ENCODE measurements at regions not wholly inside any gene's neighbourhood (a gene's known extent, or its start where the extent isn't known, plus 50 kb on each side); places are given as distances from the start of the nearest gene placed in this dataset.
"Not testable (repeated sequence)": the region's sequence is repeated elsewhere in the genome, so short reads cannot be mapped to it uniquely, and the experiment has no call there.

- no peak for DNase-seq
Observed at GRCh38 chr13:88257706-88258105, 586.5 kb downstream of the SLITRK5 start.

GRCh38 chr13:88263808-88264207 lies 592.6 kb downstream of the SLITRK5 start:
- no peak for DNase-seq

- no peak for DNase-seq
Observed at GRCh38 chr13:88281841-88282240, 610.7 kb downstream of the SLITRK5 start.

- no peak for DNase-seq
Observed at GRCh38 chr13:88285329-88285728, 614.2 kb downstream of the SLITRK5 start.

GRCh38 chr13:88288326-88288725 lies 617.2 kb downstream of the SLITRK5 start:
- no peak for DNase-seq

DNA sequence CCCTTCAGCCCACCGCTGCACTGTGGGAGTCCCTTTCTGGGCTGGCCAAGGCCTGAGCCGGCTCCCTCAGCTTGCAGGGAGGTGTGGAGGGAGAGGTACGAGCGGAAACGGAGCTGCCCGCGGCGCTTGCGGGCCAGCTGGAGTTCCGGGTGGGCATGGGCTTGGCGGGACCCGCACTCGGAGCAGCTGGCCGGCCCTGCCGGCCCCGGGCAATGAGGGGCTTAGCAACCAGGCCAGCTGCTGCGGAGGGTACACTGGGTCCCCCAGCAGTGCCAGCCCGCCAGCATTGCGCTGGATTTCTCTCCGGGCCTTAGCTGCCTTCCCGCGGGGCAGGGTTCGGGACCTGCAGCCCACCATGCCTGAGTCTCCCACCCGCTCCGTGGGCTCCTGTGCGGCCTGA lies 620.6 kb downstream of the SLITRK5 start:
- DNase-seq = not testable (repeated sequence)

DNA sequence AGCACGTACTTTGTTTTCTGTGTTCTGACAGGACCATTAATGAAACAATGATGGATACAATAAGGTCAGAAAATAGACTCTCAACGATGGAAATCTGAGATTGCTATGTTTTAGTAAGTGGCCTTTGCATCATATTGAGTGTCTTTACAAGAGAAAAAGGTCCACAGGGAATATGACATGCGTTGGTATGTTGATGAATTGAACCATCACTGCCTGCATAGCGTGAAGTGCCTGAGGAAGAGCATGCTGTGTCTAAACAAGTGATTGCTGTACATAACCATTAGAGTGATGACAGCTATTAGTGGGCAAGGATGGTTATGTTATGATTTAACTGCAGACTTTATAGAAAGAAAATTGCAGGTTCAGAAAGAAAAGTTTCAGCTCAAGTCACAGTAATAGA lies 623.2 kb downstream of the SLITRK5 start:
- no peak for DNase-seq

- no peak for DNase-seq
Observed at GRCh38 chr13:88303157-88303556, 632.0 kb downstream of the SLITRK5 start.

DNA sequence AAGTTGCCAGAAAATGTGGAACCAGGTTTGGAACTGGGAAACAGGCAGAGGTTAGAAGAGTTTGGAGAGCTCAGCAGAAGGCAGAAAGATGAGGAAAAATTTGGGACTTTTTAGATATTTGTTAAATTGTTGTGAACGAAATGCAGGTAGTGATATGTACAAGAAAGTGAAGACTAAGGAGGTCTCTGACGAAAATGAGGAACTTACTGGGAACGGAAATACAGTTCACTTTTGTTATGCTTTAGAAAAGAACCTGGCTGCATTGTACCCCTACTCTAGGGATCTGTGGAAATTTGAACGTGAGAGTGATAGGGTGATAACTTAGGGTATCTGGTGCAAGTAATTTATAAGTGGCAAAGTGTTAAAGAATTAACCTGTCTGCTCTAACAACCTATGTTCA lies 632.4 kb downstream of the SLITRK5 start:
- DNase-seq = no peak

GRCh38 chr13:88314496-88314895 lies 643.3 kb downstream of the SLITRK5 start:
- no peak for DNase-seq

DNA sequence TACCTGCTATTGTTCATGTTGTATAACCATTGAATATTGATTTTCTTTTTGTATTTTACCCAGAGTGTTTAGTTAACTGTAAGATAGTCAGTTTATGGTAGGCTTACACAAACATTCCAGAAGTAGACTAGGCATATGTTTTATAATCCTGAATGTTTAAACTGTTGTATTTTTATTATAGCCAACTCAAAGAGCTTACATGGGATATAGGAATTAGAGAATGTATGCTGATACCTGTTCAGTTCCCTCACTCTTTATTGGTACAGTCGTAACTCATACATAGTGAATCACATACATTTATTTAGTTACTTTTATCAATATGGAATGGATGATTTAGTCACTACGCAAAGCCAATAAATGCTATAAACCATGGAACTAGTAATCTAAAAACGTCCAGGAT lies 657.9 kb downstream of the SLITRK5 start:
- no peak for DNase-seq

GRCh38 chr13:88339271-88339741 lies 668.1 kb downstream of the SLITRK5 start:
- DNase-seq = no peak

GRCh38 chr13:88345171-88345847 lies 674.1 kb downstream of the SLITRK5 start:
- DNase-seq = no peak

- no peak for DNase-seq
Observed at GRCh38 chr13:88360761-88361160, 689.6 kb downstream of the SLITRK5 start.

DNA sequence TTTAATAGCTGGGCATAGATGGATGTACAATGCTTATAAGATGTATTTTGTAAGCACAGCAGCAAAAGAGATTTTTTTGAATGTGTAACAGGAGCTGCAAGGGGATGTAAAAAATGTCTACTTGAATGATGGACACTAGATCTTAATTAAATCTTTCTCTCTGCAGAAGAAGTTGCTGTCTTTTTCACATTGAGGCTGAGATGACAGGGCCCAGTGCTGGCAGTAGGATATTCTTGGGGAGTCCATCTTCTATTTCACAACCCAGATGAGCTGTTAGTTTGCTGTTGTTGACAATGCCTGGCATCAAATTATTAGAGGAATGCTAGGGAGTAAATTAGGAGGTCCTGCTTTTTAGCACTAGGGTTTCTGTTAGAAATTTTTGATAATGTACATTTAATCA lies 698.7 kb downstream of the SLITRK5 start:
- DNase-seq = no peak

GRCh38 chr13:88376760-88377388 lies 705.7 kb downstream of the SLITRK5 start:
- no peak for DNase-seq

DNA sequence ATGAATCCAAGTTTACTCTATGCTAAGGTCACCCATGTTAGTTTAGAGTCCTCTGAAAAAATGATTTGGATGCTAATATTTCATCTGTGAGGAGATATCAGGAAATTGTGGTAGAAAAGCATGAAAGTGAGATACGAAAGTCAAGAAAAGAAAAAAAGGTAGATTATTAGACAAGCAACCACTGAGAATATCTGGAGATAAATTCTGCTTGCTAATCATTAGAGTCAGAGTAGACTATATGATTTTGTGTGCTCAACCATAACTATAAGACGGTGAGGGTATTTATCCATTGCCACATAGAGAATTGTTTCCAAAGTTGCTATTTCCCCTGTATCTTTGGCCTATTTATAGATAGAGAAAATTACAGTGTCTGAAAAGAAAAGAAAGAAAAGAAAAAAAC lies 706.7 kb downstream of the SLITRK5 start:
- no peak for DNase-seq

DNA sequence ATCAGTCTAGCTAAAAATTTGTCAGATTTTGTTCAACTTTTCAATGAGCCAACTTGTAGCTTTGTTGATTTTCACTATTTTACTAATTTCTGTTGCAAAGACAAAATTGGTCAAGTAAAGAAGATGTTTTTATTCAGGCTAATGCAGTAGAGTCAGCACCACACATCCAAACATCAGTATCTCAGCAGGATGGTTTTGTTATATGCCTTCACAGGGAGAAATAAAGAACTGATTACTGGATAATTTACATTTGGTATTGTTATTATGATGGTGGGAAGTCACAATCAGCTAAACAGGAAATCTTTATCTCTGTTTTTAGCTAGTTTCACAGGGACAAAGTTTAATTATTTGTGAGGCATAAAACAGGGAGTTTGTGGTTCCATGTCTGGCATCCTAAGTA lies 713.4 kb downstream of the SLITRK5 start:
- DNase-seq = no peak

GRCh38 chr13:88395804-88396203 lies 724.6 kb downstream of the SLITRK5 start:
- no peak for DNase-seq

DNA sequence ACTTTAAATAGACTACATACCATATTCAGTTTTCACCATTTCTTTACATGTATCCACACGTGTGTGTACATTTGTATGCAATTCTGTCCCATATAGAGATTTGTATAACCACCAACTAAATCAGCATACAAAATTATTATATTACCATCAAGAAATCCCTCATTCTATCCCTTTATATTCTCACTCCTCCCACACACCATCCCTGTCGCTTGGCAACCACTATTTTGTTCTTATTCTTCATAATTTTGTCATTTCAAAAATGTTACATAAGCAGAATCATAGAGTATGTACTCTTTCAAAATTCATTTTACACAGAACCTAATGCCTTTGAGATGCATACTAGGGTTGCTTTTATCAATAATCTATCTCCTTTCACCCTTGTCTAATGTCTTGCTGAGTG lies 740.5 kb downstream of the SLITRK5 start:
- no peak for DNase-seq

- no peak for DNase-seq
Observed at GRCh38 chr13:88417801-88418200, 746.6 kb downstream of the SLITRK5 start.

DNA sequence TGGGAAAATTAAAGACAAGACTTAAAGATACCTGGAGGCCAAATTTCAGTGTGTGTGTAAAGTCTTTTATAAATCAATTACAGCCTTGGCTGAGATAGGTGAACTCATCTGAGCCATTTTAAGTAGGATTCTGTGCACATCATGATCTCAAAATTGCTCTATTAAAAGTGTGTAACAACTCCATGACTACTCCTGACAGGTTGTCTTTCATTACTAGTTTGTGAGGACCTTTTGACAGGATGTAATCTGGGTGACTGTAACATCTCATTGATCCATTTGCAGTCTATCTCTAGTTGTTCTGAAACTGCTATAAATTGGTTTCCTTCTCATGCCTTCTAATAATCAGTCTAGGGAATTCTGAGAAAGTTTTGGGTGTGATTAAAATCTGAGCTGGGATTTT lies 753.3 kb downstream of the SLITRK5 start:
- DNase-seq = no peak

DNA sequence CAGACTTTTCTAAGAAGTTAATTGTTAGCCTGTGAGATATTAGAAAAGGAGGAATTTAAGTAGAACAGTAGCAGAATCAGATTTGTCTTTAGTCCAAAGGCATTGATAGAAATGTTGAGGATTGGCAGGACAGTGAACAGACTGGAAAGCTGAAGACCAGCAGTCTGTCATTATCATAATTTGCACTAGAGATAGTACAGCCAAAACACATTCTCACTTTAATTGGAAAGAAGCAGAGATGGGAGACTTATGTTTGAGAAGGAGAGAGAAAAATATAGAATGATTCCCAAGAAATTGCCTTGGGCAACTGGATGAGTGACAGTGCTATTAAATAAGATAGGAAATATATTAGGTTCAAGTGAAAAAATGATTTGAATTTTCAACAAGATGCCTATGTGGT lies 755.5 kb downstream of the SLITRK5 start:
- DNase-seq = no peak

DNA sequence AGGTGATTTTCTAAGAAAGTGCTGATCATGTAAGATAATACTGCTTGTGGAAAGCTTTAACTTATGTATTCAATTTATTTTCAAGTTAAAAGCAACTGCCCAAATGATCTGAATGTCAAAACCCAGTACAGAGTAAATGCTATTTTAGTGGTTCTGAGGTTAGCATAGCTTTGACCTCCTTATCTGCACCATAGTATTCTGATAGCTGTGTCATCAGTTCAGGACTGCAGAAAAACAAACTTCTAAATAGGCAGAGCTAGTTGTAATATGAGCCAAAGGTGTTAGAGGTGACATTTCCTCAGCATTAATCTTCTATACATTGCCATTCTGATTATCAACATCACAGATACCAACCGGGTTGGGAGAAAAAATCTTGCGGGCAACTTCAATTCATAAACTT lies 758.7 kb downstream of the SLITRK5 start:
- no peak for DNase-seq

DNA sequence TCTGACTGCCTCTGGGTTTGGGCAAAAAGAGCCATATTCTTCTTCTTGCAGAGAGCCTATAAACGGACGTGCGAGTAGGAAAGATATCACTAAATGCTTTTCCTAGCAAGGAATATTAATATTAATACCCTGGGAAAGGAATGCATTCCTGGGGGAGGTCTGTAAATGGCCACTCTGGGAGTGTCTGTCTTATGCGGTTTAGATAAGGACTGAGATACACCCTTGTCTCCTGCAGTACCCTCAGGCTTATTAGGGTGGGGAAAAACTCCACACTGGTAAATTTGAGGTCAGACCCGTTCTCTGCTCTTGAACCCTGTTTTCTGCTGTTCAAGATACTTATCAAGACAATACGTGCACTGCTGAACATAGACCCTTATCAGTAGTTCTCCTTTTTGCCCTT lies 763.8 kb downstream of the SLITRK5 start:
- no peak for DNase-seq

All from activated CD4-positive, alpha-beta T cell treated with anti-CD3 and anti-CD28 coated beads for 48 hours (primary cell).